ENCODE measurements at regions not wholly inside any gene's neighbourhood (a gene's known extent, or its start where the extent isn't known, plus 50 kb on each side); places are given as distances from the start of the nearest gene placed in this dataset.
A peak's percentile ranks its signal among the peaks of the same experiment; 100 is the strongest.

DNA sequence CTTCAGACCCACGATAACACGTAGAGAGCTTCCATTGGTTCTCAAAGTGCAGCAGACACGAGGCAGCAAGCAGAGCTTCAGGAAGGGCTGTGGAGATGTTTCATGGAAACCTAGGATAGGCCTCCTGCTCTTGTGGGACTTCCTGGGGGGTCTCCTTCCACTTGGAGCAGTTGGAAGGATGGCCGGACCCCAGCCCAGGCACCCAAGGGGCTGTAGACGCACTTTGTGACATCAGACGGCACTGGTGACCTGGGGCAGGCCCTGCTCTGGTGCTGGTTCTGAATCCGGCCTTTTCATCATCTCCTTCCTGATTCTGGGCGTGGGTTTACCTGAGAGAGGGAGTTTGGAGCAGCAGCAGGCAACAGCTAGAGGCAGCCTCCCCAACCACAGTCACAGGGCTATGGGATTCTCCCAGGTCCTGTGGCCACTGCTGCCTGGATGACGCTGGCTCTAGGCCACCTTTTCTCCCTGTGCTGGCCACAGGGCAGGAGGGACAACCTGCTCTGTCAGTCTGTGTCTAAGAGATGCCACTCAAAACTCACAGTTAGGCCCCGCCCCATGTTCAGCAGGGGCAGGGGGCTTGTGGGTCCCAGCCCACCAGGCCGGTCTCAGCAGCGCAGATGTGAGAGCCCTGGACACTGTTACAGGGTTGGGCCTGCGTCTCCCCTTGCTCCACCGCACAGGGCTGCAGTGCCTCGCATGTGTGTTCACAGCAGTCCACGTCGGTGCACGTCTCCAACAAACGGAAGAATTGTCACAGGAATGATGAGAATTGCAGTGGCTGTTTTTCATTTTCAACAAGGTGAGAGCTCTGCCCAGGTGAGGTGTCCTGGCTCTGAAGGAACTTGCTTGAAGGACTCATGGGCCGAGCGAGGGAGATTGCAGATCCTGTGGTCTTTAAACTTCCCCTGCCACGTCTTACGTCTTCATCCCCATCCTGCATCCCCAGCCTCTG is 569.3 kb downstream of the TCERG1L start:
- Histone ChIP-seq H3K27me3 (no peaks in the 10 kb centered on the region), H3K4me1 (no peaks in the 10 kb centered on the region), H3K9me3 (no peaks in the 10 kb centered on the region), H3K4me3 (no peak overlapping the region), H3K27ac (no peak overlapping the region), H3K36me3 (no peaks in the 10 kb centered on the region)
- ATAC-seq (ENCODE audit: low FRiP score in 2 of 2): no peak
- TF ChIP-seq, protein P1, sequence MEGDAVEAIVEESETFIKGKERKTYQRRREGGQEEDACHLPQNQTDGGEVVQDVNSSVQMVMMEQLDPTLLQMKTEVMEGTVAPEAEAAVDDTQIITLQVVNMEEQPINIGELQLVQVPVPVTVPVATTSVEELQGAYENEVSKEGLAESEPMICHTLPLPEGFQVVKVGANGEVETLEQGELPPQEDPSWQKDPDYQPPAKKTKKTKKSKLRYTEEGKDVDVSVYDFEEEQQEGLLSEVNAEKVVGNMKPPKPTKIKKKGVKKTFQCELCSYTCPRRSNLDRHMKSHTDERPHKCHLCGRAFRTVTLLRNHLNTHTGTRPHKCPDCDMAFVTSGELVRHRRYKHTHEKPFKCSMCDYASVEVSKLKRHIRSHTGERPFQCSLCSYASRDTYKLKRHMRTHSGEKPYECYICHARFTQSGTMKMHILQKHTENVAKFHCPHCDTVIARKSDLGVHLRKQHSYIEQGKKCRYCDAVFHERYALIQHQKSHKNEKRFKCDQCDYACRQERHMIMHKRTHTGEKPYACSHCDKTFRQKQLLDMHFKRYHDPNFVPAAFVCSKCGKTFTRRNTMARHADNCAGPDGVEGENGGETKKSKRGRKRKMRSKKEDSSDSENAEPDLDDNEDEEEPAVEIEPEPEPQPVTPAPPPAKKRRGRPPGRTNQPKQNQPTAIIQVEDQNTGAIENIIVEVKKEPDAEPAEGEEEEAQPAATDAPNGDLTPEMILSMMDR (IDR thresholded peaks at IDR 0.05): no peak
- no peak for TF ChIP-seq EP300 (IDR thresholded peaks at IDR 0.05)
- TF ChIP-seq POLR2AphosphoS5 (IDR thresholded peaks at IDR 0.05): no peak
- TF ChIP-seq POLR2A (IDR thresholded peaks at IDR 0.05): no peak
- peak in 1 of 2 donors; percentile 16 for DNase-seq
- 80 to 84% methylated on average over 7 to 23 of the region's 23 CpGs for WGBS, 2 donors

DNA sequence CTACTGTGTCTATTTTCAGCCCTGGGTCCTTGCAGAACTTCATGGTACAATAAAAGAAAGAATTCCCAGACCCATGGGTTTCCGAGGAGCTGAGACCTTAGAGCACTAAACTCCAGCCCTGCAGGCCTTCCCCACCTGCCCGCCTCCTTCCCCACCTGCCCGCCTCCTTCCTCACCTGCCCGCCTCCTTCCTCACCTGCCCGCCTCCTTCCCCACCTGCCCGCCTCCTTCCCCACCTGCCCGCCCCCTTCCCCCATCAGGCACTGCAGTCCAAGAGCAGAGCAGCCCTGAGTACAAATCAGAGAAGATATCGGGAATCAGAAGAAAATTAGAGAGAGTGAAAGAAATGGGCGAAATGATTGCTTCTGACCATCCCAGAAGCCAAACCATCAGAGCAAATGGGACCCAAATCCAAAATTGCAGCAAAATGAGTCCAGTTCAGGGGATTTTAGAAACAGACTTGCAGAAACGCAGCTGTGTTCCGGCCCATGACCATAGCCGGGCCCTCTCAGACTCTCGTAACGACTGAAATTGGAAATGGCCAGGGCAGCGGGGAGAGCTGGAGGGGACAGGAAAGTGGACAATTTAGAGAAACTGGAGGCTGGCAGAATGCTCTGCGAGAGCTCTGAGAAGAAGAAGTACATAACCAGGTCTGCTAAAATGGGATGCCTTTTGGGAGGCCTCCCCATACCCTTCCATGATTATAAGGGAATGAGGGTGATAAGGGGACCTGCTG is 568.4 kb downstream of the TCERG1L start:
- DNase-seq: no peak
- Histone ChIP-seq H3K27ac (no peak overlapping the region), H3K36me3 (no peaks in the 10 kb centered on the region), H3K9me3 (no peaks in the 10 kb centered on the region), H3K4me1 (no peaks in the 10 kb centered on the region), H3K4me3 (no peak overlapping the region), H3K27me3 (no peaks in the 10 kb centered on the region)
- ATAC-seq (ENCODE audit: low FRiP score in 2 of 2): no peak
- 75 to 84% methylated on average over 16 of the region's 16 CpGs for WGBS, 2 donors
- TF ChIP-seq POLR2AphosphoS5 (IDR thresholded peaks at IDR 0.05): no peak
- no peak for TF ChIP-seq EP300 (IDR thresholded peaks at IDR 0.05)
- TF ChIP-seq, protein P1 (IDR thresholded peaks at IDR 0.05): no peak
- TF ChIP-seq POLR2A (IDR thresholded peaks at IDR 0.05): no peak

DNA sequence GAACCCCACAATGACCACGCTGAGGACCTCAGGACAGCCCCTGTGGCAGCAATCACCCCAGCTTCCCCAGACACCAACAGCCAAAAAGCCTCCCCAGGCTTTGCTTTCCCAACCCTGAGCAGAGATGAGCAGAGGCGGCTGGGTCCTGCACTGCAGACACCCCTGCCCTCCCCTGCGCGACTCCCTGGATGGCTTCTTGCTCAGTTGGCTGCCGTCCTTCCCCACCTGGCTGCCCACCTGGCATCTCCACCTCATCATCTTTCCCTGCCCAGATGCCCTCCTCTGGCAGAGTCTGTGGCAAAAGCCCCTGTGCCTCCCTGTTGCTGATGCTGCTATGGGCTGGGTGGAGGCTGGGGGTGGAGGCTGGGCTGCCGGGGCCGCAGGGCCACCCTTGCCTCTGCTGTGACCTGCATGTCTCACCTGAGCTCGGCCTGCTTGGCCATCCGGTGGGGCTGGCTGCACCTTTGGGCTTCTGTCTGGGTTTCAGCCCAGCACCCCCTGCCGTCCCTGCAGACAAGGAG is 567.7 kb downstream of the TCERG1L start:
- 83 to 85% methylated on average over 5 to 10 of the region's 10 CpGs for WGBS, 2 donors
- peak in 1 of 2 donors; percentile 15 for DNase-seq
- no peaks in the 10 kb centered on the region for H3K27me3 ChIP-seq

DNA sequence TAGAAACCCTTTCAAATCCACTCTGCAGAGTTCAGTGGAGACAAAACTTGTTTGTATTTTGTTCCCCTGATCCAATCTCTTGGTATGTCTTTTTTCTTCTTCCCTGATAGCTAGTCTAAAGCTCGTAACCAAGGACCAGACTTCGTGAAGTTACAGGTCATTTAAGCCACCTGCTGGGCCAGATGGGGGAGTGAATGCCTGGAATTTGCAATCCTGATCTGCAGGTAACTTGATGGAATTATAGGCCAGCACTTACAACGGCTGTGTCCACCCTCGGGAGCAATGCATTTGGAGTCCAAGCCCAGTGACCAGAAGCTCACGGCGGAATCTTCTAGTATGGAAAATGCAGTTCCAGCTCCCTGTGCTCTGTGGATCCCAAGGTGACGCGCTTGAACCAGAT is 566.9 kb downstream of the TCERG1L start:
- no peak for TF ChIP-seq POLR2AphosphoS5 (IDR thresholded peaks at IDR 0.05)
- TF ChIP-seq POLR2A (IDR thresholded peaks at IDR 0.05): no peak
- no peak for TF ChIP-seq EP300 (IDR thresholded peaks at IDR 0.05)
- ATAC-seq (ENCODE audit: low FRiP score in 2 of 2) (no peak), DNase-seq (no peak)
- Histone ChIP-seq H3K9me3 (no peaks in the 10 kb centered on the region), H3K4me3 (no peak overlapping the region), H3K36me3 (no peaks in the 10 kb centered on the region), H3K4me1 (no peaks in the 10 kb centered on the region), H3K27ac (no peak overlapping the region), H3K27me3 (no peaks in the 10 kb centered on the region)
- 55 to 67% methylated on average over 8 of the region's 8 CpGs for WGBS, 2 donors

More for the DNA sequence above, 567.7 kb downstream of the TCERG1L start:
- TF ChIP-seq EP300 (IDR thresholded peaks at IDR 0.05): no peak
- no peak for TF ChIP-seq POLR2AphosphoS5 (IDR thresholded peaks at IDR 0.05)
- no peak for TF ChIP-seq POLR2A (IDR thresholded peaks at IDR 0.05)
- TF ChIP-seq, protein P1 (IDR thresholded peaks at IDR 0.05): no peak
- no peak overlapping the region for H3K4me3 ChIP-seq
- H3K9me3 ChIP-seq: no peaks in the 10 kb centered on the region
- H3K27ac ChIP-seq: no peak overlapping the region
- no peak for ATAC-seq (ENCODE audit: low FRiP score in 2 of 2)
- no peaks in the 10 kb centered on the region for H3K36me3 ChIP-seq
- H3K4me1 ChIP-seq: no peaks in the 10 kb centered on the region

DNA sequence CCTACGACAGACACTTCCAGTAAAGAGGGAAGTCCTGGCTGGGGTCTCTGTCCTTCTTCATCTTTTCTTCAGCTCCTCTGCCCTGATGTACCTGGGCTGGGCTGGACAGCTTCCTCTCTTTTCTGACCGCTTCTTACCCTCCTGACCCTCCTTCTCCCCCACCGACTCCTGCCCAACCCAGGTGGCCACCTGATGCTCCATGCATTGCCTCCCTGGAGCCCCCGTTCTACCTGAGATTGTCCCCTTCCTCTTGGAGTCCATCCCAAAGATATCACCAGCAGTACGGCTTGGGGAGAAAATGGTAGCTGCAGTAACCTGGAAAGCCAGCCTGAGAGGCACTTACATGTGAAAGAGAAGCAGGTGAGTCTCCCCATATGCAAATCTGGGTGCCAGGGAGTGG is 566.3 kb downstream of the TCERG1L start:
- no peaks in the 10 kb centered on the region for H3K9me3 ChIP-seq
- no peak overlapping the region for H3K27ac ChIP-seq
- TF ChIP-seq POLR2A (IDR thresholded peaks at IDR 0.05) (no peak), EP300 (IDR thresholded peaks at IDR 0.05) (no peak), POLR2AphosphoS5 (IDR thresholded peaks at IDR 0.05) (no peak)
- TF ChIP-seq, protein P1 (IDR thresholded peaks at IDR 0.05): no peak
- H3K4me3 ChIP-seq: no peak overlapping the region
- WGBS, 2 donors: 58 to 71% methylated on average over 5 of the region's 5 CpGs
- H3K4me1 ChIP-seq: no peaks in the 10 kb centered on the region
- H3K36me3 ChIP-seq: no peaks in the 10 kb centered on the region
- H3K27me3 ChIP-seq: no peaks in the 10 kb centered on the region
- DNase-seq (peak in 1 of 2 donors; percentile 5), ATAC-seq (ENCODE audit: low FRiP score in 2 of 2) (no peak)
